ENCODE measurements at regions not wholly inside any gene's neighbourhood (a gene's known extent, or its start where the extent isn't known, plus 50 kb on each side); places are given as distances from the start of the nearest gene placed in this dataset.

- no peaks in the 10 kb centered on the region for H3K9me3 ChIP-seq (ENCODE audit: low read length)
- no peak overlapping the region for H2AFZ ChIP-seq (ENCODE audit: low read length)
- TF ChIP-seq EZH2 (IDR thresholded peaks at IDR 0.05; ENCODE audit: borderline replicate concordance, low read length) (no peak), CTCF (IDR thresholded peaks at IDR 0.05; ENCODE audit: low read length) (no peak)
- H4K20me1 ChIP-seq (ENCODE audit: insufficient read depth, low read length) = no peaks in the 10 kb centered on the region
- H3K27ac ChIP-seq (ENCODE audit: low read depth, low read length, poor library complexity, severe bottlenecking) = no peak overlapping the region
- 0 out of 2 replicates have a peak, but pooled peaks cover 7% of the 10 kb centered on the region for H3K27me3 ChIP-seq (ENCODE audit: insufficient read depth, low read length)
- H3K9ac ChIP-seq (ENCODE audit: low read length) = no peak overlapping the region
- H3K79me2 ChIP-seq (ENCODE audit: insufficient read depth, low read length) = no peaks in the 10 kb centered on the region
- H3K4me1 ChIP-seq (ENCODE audit: insufficient read depth, low read length, severe bottlenecking) = no peaks in the 10 kb centered on the region
- H3K36me3 ChIP-seq (ENCODE audit: insufficient read depth, low read length) = no peaks in the 10 kb centered on the region
- no peak overlapping the region for H3K4me2 ChIP-seq (ENCODE audit: low read length)
- H3K9me2 ChIP-seq (ENCODE audit: low read depth, low read length) = no peaks in the 10 kb centered on the region
- H3F3A ChIP-seq (ENCODE audit: insufficient read depth, low read length) = no peaks in the 10 kb centered on the region
- no peak overlapping the region for H3K4me3 ChIP-seq (ENCODE audit: low read depth, low read length, poor library complexity, severe bottlenecking)
Observed at GRCh38 chr15:69513450-69513960, 60.9 kb downstream of the RPLP1 start.

GRCh38 chr15:69513986-69514385 lies 61.4 kb downstream of the RPLP1 start:
- Histone ChIP-seq H3K9me2 (ENCODE audit: low read depth, low read length) (no peaks in the 10 kb centered on the region), H4K20me1 (ENCODE audit: insufficient read depth, low read length) (no peaks in the 10 kb centered on the region), H3F3A (ENCODE audit: insufficient read depth, low read length) (no peaks in the 10 kb centered on the region), H3K79me2 (ENCODE audit: insufficient read depth, low read length) (no peaks in the 10 kb centered on the region), H2AFZ (ENCODE audit: low read length) (no peak overlapping the region), H3K4me3 (ENCODE audit: low read depth, low read length, poor library complexity, severe bottlenecking) (no peak overlapping the region), H3K4me2 (ENCODE audit: low read length) (no peak overlapping the region), H3K27me3 (ENCODE audit: insufficient read depth, low read length) (0 out of 2 replicates have a peak, but pooled peaks cover 7% of the 10 kb centered on the region), H3K27ac (ENCODE audit: low read depth, low read length, poor library complexity, severe bottlenecking) (no peak overlapping the region), H3K9ac (ENCODE audit: low read length) (no peak overlapping the region), H3K9me3 (ENCODE audit: low read length) (no peaks in the 10 kb centered on the region), H3K36me3 (ENCODE audit: insufficient read depth, low read length) (no peaks in the 10 kb centered on the region), H3K4me1 (ENCODE audit: insufficient read depth, low read length, severe bottlenecking) (no peaks in the 10 kb centered on the region)
- TF ChIP-seq CTCF (IDR thresholded peaks at IDR 0.05; ENCODE audit: low read length) = no peak
- TF ChIP-seq EZH2 (IDR thresholded peaks at IDR 0.05; ENCODE audit: borderline replicate concordance, low read length) = no peak

GRCh38 chr15:69515508-69515907 lies 62.9 kb downstream of the RPLP1 start:
- Histone ChIP-seq H3K9me3 (ENCODE audit: low read length) (no peaks in the 10 kb centered on the region), H3K4me1 (ENCODE audit: insufficient read depth, low read length, severe bottlenecking) (no peaks in the 10 kb centered on the region), H3K9me2 (ENCODE audit: low read depth, low read length) (no peaks in the 10 kb centered on the region), H4K20me1 (ENCODE audit: insufficient read depth, low read length) (no peaks in the 10 kb centered on the region), H3K79me2 (ENCODE audit: insufficient read depth, low read length) (no peaks in the 10 kb centered on the region), H3K27me3 (ENCODE audit: insufficient read depth, low read length) (0 out of 2 replicates have a peak, but pooled peaks cover 7% of the 10 kb centered on the region), H3K27ac (ENCODE audit: low read depth, low read length, poor library complexity, severe bottlenecking) (no peak overlapping the region), H3K4me3 (ENCODE audit: low read depth, low read length, poor library complexity, severe bottlenecking) (no peak overlapping the region), H3K36me3 (ENCODE audit: insufficient read depth, low read length) (no peaks in the 10 kb centered on the region), H3K9ac (ENCODE audit: low read length) (no peak overlapping the region), H3F3A (ENCODE audit: insufficient read depth, low read length) (no peaks in the 10 kb centered on the region), H2AFZ (ENCODE audit: low read length) (no peak overlapping the region), H3K4me2 (ENCODE audit: low read length) (no peak overlapping the region)
- TF ChIP-seq EZH2 (IDR thresholded peaks at IDR 0.05; ENCODE audit: borderline replicate concordance, low read length) = no peak
- TF ChIP-seq CTCF (IDR thresholded peaks at IDR 0.05; ENCODE audit: low read length) = no peak
